ENCODE measurements at regions not wholly inside any gene's neighbourhood (a gene's known extent, or its start where the extent isn't known, plus 50 kb on each side); places are given as distances from the start of the nearest gene placed in this dataset.
"Not testable (repeated sequence)": the region's sequence is repeated elsewhere in the genome, so short reads cannot be mapped to it uniquely, and the experiment has no call there.

DNA sequence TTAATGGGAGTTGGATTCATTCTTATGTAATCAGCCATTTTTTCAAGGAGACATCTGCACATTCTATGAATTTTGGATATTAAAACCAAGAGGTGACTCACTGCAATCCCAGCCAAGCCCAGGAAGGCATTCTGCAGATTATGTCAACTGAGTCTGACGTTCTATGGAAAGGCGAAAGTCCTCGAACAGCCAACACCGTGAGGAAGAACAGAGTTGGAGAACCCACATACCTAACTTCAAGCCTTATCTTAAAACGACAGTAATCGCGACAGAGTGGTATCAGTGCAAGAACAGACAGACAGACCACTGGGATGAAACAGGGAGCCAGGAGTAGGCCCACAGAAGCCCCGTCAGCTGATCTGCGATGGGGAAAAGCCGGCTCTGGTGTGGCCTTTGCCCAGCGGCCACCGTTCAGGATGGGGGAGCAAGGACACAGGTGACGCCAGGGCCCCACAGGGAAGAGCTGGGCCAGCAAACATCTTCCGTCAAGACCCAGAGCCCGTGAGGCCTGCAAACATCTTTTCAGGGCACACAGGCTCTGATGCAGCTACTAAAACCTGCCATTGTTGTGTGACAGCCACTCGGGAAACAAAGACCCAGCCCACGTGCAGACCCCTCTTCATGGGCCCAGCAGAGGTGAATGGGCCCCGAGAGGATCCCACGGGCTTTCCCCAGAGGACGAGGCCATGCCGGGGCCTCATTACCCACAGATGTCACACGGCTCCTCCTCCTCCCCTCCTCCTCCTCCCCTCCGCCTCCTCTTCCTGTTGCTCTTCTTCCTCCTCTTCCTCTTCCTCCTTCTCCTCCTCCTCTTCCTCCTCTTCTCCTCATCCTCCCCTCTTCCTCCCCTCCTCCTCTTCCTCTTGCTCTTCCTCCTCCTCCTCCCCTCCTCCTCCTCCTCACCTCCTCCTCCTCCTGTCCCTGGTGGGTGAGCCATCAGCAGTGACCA lies 277.6 kb downstream of the ADGRD1 start:
- H3K36me3 ChIP-seq (replicated peaks; ENCODE audit: control insufficient read depth, insufficient read depth, low read length), result no peaks in the 10 kb centered on the region
- peak; percentile 48 for DNase-seq
- H3K27me3 ChIP-seq (ENCODE audit: control insufficient read depth, insufficient read depth, low read length), result no peaks in the 10 kb centered on the region
- no peak overlapping the region for H3K4me3 ChIP-seq (ENCODE audit: insufficient read depth, low read depth, low read length)

GRCh38 chr12:131232036-131232435 lies 278.3 kb downstream of the ADGRD1 start:
- Histone ChIP-seq H3K27me3 (ENCODE audit: control insufficient read depth, insufficient read depth, low read length) (no peaks in the 10 kb centered on the region), H3K36me3 (replicated peaks; ENCODE audit: control insufficient read depth, insufficient read depth, low read length) (no peaks in the 10 kb centered on the region), H3K4me3 (ENCODE audit: insufficient read depth, low read depth, low read length) (no peak overlapping the region)
- no peak for DNase-seq

DNA sequence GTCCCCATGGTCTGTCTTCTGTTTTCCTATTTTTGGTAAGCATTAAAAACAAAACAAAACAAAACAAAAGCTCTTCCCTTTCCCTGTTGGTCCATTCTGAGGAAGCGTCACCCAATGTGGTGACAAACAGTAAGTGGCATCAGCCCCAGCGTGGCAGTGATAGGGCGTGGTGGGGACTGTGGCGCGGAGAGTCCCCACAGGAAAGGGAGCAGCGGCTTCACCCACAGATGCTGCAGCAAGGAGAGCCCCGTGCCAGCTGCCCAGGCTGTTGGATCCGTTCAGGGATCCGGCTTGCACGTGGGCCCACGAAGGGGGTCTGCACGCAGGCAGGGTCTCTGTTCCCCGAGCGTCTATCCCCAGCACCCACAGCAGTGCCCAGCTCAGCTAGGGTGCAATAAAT lies 279.2 kb downstream of the ADGRD1 start:
- H3K27me3 ChIP-seq (ENCODE audit: control insufficient read depth, insufficient read depth, low read length); H3K36me3 ChIP-seq (replicated peaks; ENCODE audit: control insufficient read depth, insufficient read depth, low read length); DNase-seq; H3K4me3 ChIP-seq (ENCODE audit: insufficient read depth, low read depth, low read length): not testable (repeated sequence)

- DNase-seq; H3K4me3 ChIP-seq (ENCODE audit: insufficient read depth, low read depth, low read length); H3K27me3 ChIP-seq (ENCODE audit: control insufficient read depth, insufficient read depth, low read length); H3K36me3 ChIP-seq (replicated peaks; ENCODE audit: control insufficient read depth, insufficient read depth, low read length): not testable (repeated sequence)
These were observed 280.4 kb downstream of the ADGRD1 start for GRCh38 chr12:131233850-131234789.

DNA sequence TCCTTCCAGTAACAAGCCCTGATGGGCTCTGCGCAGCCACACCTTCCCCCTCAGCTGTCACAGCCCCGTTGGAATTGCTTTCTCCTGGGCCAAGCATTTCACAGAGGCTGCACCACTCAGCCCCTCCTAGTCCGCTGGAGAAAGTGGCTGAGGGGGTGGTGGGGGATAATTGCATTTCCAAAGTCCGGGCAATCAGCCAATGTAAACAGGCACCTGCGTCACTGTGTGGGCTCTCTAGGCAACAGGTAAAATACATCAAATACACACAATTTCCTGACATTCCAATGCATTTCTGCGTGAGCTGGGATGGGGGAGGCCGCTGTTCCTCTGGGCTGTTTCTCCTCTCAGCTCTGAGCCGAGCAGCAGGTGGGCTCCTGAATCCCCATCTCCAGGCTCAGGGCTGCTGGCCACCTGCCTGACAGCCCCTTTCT lies 281.1 kb downstream of the ADGRD1 start:
- not testable (repeated sequence) for H3K36me3 ChIP-seq (replicated peaks; ENCODE audit: control insufficient read depth, insufficient read depth, low read length); H3K4me3 ChIP-seq (ENCODE audit: insufficient read depth, low read depth, low read length); DNase-seq; H3K27me3 ChIP-seq (ENCODE audit: control insufficient read depth, insufficient read depth, low read length)

- no peak for DNase-seq
- no peaks in the 10 kb centered on the region for H3K36me3 ChIP-seq (replicated peaks; ENCODE audit: control insufficient read depth, insufficient read depth, low read length)
- H3K4me3 ChIP-seq (ENCODE audit: insufficient read depth, low read depth, low read length), result no peak overlapping the region
- H3K27me3 ChIP-seq (ENCODE audit: control insufficient read depth, insufficient read depth, low read length), result no peaks in the 10 kb centered on the region
These were observed 282.2 kb downstream of the ADGRD1 start for GRCh38 chr12:131235871-131236271.

- DNase-seq, result no peak
- Histone ChIP-seq H3K27me3 (ENCODE audit: control insufficient read depth, insufficient read depth, low read length) (no peaks in the 10 kb centered on the region), H3K4me3 (ENCODE audit: insufficient read depth, low read depth, low read length) (no peak overlapping the region), H3K36me3 (replicated peaks; ENCODE audit: control insufficient read depth, insufficient read depth, low read length) (no peaks in the 10 kb centered on the region)
These were observed 285.8 kb downstream of the ADGRD1 start for GRCh38 chr12:131239384-131240094.

DNA sequence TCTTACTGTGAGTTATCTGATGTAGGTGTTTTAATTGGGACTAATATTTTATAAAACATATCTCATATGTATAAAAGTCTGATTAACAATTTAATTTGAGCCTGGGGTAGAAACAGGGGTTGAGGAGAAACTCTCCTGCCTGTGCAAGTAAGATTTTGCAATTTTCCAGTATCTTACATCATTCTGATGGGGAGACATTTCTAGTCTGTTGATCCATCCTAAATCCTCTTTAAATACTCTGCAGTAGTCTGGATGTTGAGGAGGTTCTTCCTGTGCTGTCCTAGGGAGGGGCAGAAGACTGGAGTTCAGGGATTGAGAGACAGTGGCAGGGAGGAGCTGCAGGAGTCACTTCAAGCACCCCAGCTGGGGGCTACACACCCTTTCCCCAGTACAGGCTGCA lies 287.8 kb downstream of the ADGRD1 start:
- Histone ChIP-seq H3K27me3 (ENCODE audit: control insufficient read depth, insufficient read depth, low read length) (peaks cover 1% of the 10 kb centered on the region; the same call in 1 of the 2 replicates), H3K4me3 (ENCODE audit: insufficient read depth, low read depth, low read length) (no peak overlapping the region), H3K36me3 (replicated peaks; ENCODE audit: control insufficient read depth, insufficient read depth, low read length) (no peaks in the 10 kb centered on the region)
- no peak for DNase-seq

DNA sequence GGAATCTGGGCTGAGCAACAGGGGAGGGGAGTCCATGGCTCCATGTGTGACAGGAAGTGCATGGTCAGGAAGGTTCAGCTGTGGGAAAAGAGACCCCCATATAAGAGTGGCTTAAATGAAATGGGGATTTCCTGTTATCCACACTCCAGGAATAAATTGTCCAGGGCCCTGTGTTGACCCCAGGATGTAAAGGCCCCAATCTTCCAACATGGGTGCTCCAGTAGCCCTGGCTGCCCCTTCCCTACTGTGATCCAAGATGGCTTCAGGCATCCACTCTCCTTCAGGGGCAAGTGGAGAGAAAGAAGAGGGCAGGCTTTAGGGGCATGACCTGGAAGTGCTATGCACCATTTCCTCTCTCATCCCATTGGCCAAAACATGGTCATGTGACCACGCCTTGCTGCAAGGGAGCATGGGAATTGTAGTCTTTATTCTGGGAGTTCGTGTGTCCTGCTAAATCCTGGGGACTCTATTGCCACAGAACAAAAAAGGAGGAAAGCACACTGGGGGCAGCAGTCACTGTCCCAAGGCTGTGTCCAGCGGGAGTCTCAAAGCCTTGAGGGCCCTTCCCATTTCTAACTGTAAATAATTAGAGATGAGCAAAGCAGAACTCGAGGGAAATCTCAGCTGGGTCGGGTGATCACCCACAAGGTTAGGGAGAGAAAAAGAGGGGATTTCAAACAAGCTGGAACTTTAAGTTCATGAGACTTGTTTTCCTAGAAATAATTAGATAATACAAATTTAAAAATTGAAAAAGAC lies 289.2 kb downstream of the ADGRD1 start:
- peaks cover 1% of the 10 kb centered on the region; the same call in 1 of the 2 replicates for H3K27me3 ChIP-seq (ENCODE audit: control insufficient read depth, insufficient read depth, low read length)
- no peak overlapping the region for H3K4me3 ChIP-seq (ENCODE audit: insufficient read depth, low read depth, low read length)
- DNase-seq, result peak; percentile 84
- no peaks in the 10 kb centered on the region for H3K36me3 ChIP-seq (replicated peaks; ENCODE audit: control insufficient read depth, insufficient read depth, low read length)

DNA sequence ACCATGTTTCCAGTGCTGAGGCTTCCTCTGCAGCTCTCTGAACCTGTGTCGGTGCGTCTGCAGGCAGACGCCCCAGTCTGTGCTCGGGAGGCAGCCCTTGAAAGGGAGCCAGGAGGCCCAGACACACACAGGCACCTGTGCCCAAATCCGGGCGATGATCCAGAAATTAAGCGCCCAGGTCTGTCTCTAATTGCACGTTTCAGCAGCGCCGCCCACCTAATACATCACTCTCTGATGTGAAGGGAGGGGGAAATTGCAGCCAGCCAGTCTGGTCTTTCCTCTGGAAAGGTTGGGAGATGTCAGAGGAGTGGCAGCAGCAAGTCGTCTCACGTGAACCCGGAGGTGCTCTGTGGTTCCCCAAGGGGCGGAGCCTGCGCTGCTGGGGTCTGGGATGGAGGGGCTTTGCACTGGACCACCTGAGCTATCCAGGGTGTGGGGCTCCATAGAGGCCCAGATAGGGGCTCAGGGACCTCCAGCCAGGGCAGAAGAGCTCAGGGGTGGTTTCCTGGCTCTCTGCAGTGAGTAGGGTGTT lies 290.5 kb downstream of the ADGRD1 start:
- H3K4me3 ChIP-seq (ENCODE audit: insufficient read depth, low read depth, low read length); H3K36me3 ChIP-seq (replicated peaks; ENCODE audit: control insufficient read depth, insufficient read depth, low read length); H3K27me3 ChIP-seq (ENCODE audit: control insufficient read depth, insufficient read depth, low read length); DNase-seq: not testable (repeated sequence)

- DNase-seq; H3K36me3 ChIP-seq (replicated peaks; ENCODE audit: control insufficient read depth, insufficient read depth, low read length); H3K4me3 ChIP-seq (ENCODE audit: insufficient read depth, low read depth, low read length); H3K27me3 ChIP-seq (ENCODE audit: control insufficient read depth, insufficient read depth, low read length): not testable (repeated sequence)
These were observed 291.5 kb downstream of the ADGRD1 start for GRCh38 chr12:131245161-131245560.

GRCh38 chr12:131245564-131246355 lies 292.1 kb downstream of the ADGRD1 start:
- DNase-seq, result no peak
- Histone ChIP-seq H3K4me3 (ENCODE audit: insufficient read depth, low read depth, low read length) (no peak overlapping the region), H3K36me3 (replicated peaks; ENCODE audit: control insufficient read depth, insufficient read depth, low read length) (no peaks in the 10 kb centered on the region), H3K27me3 (ENCODE audit: control insufficient read depth, insufficient read depth, low read length) (peaks cover 1% of the 10 kb centered on the region)

Data from H7 (cell line).